Gastrocnemius medialis (tissue), 4 donors: ENCODE measurements at regions not wholly inside any gene's neighbourhood (a gene's known extent, or its start where the extent isn't known, plus 50 kb on each side); places are given as distances from the start of the nearest gene placed in this dataset.

Source experiments
- ATAC-seq, 2 donors: fragments of 150-250 bp; one replicate each; pipeline ENCODE4 v1.9.1; 2016
- DNase-seq, 2 donors: peaks; one replicate each; pipeline ENCODE4 v3.0.0-alpha.2; 2019
- H3K27ac ChIP-seq, 4 donors: fragments of 200-600 bp; sonication (generic); 1 replicate in 1 of 4; 2 replicates in 3 of 4; pipeline ENCODE4 v1.5.1; 2016 to 2018; ENCODE audit warnings: mild to moderate bottlenecking in 2 of 4, moderate library complexity in 1 of 4
- H3K27me3 ChIP-seq, 3 donors: fragments of 200-600 bp; sonication (generic) in 2 of 3; 1 replicate in 1 of 3; 2 replicates in 2 of 3; pipeline versions ENCODE4 v1.5.1 to v1.6.0; 2016 to 2019; ENCODE audit warnings: mild to moderate bottlenecking in 1 of 3, moderate library complexity in 1 of 3
- H3K36me3 ChIP-seq, 2 donors: fragments of 200-600 bp; sonication (generic) in 1 of 2; one replicate each; pipeline ENCODE4 v1.5.1; 2017 to 2018
- H3K4me1 ChIP-seq, 2 donors: fragments of 200-600 bp; sonication (generic) in 1 of 2; one replicate each; pipeline ENCODE4 v1.5.1; 2016 to 2017; ENCODE audit warnings: mild to moderate bottlenecking in 2 of 2
- H3K4me3 ChIP-seq, 4 donors: fragments of 200-600 bp; sonication (generic) in 3 of 4; 1 replicate in 1 of 4; 2 replicates in 3 of 4; pipeline ENCODE4 v1.5.1; 2016 to 2019; ENCODE audit warnings: mild to moderate bottlenecking in 2 of 4
- H3K9me3 ChIP-seq, 3 donors: fragments of 200-600 bp; sonication (generic) in 2 of 3; 1 replicate in 1 of 3; 2 replicates in 2 of 3; pipeline ENCODE4 v1.5.1; 2016 to 2019
- POLR2A ChIP-seq, 2 donors: fragments of 450-650 bp; IDR thresholded peaks; one replicate each; pipeline ENCODE4 v1.6.1; 2017; ENCODE audit warnings: antibody characterized with exemption in 2 of 2, mild to moderate bottlenecking in 2 of 2, moderate library complexity in 2 of 2
- in situ Hi-C, 4 donors: fragments of 200-750 bp; cut with MboI; loops; one replicate each; pipeline versions ENCODE4 v1.15.0 to v1.8.0; 2017; ENCODE audit warnings: low sequenced_read_pairs in 4 of 4
- intact Hi-C: fragments of 100-400 bp; cut with DNase I; formaldehyde crosslinking; loops from one replicate; pipeline ENCODE4 v1.15.1; 2023; ENCODE audit warnings: low total_unique reads
- TF ChIP-seq, protein P1 (sequence below), 5 experiments: fragments of 450-650 bp in 3 of 5; fragments of 200-600 bp in 2 of 5; sonication (generic) in 2 of 5; IDR thresholded peaks in 4 of 5; conservative IDR thresholded peaks in 1 of 5; 1 replicate in 4 of 5; 2 replicates in 1 of 5; pipeline ENCODE4 v1.5.1; 2016 to 2019; ENCODE audit warnings: antibody characterized with exemption in 5 of 5, mild to moderate bottlenecking in 3 of 5, moderate library complexity in 3 of 5

DNA sequence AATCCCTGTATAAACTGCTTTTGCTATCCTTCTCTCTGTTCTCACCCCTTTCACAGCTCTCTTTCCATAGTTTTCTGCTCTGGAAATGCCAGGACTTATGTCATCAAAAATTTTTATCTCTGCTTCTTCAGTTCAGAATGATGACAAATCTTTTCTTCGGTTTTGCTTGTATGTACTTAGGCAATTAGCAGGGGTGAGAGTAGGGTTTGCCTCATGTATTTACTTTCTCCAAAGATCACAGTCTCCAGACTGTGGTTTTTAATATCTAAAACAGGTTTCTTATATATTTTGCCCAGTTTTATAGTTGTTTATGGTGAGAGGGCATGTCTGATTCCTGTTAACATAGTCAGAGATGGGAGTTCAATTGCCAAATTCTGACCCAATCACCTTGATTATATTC lies 235.4 kb upstream of the LYPLAL1 start:
- DNase-seq (no peak), ATAC-seq (no peak)
- Histone ChIP-seq H3K27ac (no peak overlapping the region), H3K4me1 (no peaks in the 10 kb centered on the region), H3K27me3 (no peaks in the 10 kb centered on the region), H3K9me3 (no peaks in the 10 kb centered on the region), H3K36me3 (no peaks in the 10 kb centered on the region), H3K4me3 (no peak overlapping the region)
- TF ChIP-seq POLR2A (IDR thresholded peaks at IDR 0.05): no peak
- TF ChIP-seq, protein P1, sequence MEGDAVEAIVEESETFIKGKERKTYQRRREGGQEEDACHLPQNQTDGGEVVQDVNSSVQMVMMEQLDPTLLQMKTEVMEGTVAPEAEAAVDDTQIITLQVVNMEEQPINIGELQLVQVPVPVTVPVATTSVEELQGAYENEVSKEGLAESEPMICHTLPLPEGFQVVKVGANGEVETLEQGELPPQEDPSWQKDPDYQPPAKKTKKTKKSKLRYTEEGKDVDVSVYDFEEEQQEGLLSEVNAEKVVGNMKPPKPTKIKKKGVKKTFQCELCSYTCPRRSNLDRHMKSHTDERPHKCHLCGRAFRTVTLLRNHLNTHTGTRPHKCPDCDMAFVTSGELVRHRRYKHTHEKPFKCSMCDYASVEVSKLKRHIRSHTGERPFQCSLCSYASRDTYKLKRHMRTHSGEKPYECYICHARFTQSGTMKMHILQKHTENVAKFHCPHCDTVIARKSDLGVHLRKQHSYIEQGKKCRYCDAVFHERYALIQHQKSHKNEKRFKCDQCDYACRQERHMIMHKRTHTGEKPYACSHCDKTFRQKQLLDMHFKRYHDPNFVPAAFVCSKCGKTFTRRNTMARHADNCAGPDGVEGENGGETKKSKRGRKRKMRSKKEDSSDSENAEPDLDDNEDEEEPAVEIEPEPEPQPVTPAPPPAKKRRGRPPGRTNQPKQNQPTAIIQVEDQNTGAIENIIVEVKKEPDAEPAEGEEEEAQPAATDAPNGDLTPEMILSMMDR (IDR thresholded peaks at IDR 0.05 in 4 of 5, conservative IDR thresholded peaks at IDR 0.05 in 1 of 5): no peak
- in situ Hi-C loops (no loop called here), intact Hi-C loops (no loop called here)

DNA sequence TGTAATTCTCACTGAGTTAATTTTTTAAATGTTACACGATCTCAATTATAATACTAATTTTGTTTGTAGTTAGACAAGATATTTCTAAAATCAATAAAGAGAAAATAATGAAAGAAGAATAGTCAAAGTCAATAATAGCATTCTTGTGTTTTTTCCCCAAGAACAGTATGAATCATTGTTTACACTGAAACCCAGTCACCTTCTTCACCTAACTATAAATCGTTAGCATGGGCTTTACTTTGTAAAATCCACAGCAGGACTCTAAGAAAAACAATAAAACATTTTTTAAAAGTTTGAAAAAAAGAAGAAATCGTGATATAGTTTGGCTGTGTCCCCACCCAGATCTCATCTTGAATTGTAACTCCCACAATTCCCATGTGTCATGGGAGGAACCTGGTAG lies 234.6 kb upstream of the LYPLAL1 start:
- no peak overlapping the region for H3K27ac ChIP-seq
- in situ Hi-C loops: no loop called here
- no peaks in the 10 kb centered on the region for H3K4me1 ChIP-seq
- H3K9me3 ChIP-seq: no peaks in the 10 kb centered on the region
- intact Hi-C loops: no loop called here
- H3K27me3 ChIP-seq: no peaks in the 10 kb centered on the region
- TF ChIP-seq, protein P1 (IDR thresholded peaks at IDR 0.05 in 4 of 5, conservative IDR thresholded peaks at IDR 0.05 in 1 of 5): no peak
- no peak overlapping the region for H3K4me3 ChIP-seq
- ATAC-seq (no peak), DNase-seq (no peak)
- H3K36me3 ChIP-seq: no peaks in the 10 kb centered on the region

DNA sequence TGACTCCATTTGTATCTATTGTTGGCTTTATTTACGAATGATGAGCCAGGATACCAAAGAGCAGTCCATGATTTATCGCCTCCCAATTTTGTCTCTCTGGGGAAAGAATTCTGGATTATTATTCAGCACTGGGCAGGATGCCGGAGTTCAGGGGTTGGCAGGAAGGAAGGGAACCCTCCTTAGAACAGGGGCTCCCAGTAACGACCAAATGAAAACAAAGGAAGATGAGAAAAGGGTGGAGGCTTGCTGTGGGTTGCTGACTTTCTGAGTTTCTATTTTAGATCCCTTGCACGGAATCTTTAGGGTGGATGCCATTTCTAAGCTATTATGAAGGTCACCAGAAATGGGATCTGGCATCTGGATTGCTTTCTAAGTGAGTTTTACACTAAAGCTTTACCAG lies 231.2 kb upstream of the LYPLAL1 start:
- Histone ChIP-seq H3K4me3 (no peak overlapping the region), H3K9me3 (no peaks in the 10 kb centered on the region), H3K4me1 (no peaks in the 10 kb centered on the region), H3K36me3 (no peaks in the 10 kb centered on the region), H3K27ac (no peak overlapping the region), H3K27me3 (no peaks in the 10 kb centered on the region)
- DNase-seq: no peak
- intact Hi-C loops: no loop called here
- ATAC-seq: no peak
- TF ChIP-seq POLR2A (IDR thresholded peaks at IDR 0.05): no peak
- TF ChIP-seq, protein P1 (IDR thresholded peaks at IDR 0.05 in 4 of 5, conservative IDR thresholded peaks at IDR 0.05 in 1 of 5): no peak
- in situ Hi-C loops: no loop called here

DNA sequence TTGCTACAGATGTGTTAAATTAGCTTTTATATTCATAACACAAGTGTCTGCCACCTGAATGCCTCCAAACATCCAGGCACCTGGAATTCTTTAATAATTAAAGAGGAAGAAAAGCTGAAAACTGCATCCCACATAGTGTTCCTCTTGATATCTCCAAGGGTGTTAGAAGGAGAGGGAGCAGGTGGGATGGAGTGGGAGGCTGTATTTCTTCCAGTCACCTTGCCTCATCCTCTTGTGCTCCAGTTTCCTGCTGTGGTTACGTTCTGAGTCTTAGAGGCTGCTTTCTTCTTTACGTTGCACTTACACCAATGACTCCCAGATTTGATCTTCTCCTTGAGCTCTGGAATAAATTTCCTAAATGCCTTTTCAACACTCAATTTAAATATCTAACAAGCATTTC lies 230.3 kb upstream of the LYPLAL1 start:
- H3K27me3 ChIP-seq: no peaks in the 10 kb centered on the region
- H3K4me1 ChIP-seq: no peaks in the 10 kb centered on the region
- no peaks in the 10 kb centered on the region for H3K36me3 ChIP-seq
- intact Hi-C loops: no loop called here
- ATAC-seq: no peak
- in situ Hi-C loops: no loop called here
- H3K9me3 ChIP-seq: no peaks in the 10 kb centered on the region
- no peak for DNase-seq
- no peak overlapping the region for H3K4me3 ChIP-seq
- no peak overlapping the region for H3K27ac ChIP-seq
- TF ChIP-seq POLR2A (IDR thresholded peaks at IDR 0.05): no peak
- TF ChIP-seq, protein P1 (IDR thresholded peaks at IDR 0.05 in 4 of 5, conservative IDR thresholded peaks at IDR 0.05 in 1 of 5): no peak

DNA sequence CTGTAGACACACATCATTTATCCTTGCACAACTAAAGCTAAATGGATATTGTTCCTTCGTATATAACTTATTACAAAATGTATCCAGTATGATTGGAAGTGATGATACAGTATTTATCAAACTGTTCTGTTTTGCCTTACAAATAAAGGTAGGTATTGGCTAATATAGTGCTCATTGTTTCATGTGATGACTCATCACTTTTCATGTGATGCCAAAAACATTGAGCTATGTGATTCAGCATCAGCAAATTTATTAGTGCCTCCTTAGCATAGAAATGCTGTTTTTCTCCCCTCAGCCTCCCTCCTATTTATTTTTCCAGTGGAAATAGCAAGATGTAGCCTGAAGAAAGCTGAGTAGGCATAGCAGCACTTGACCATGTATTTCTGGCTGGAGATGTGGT lies 228.6 kb upstream of the LYPLAL1 start:
- Histone ChIP-seq H3K27me3 (no peaks in the 10 kb centered on the region), H3K36me3 (no peaks in the 10 kb centered on the region), H3K9me3 (no peaks in the 10 kb centered on the region), H3K4me3 (no peak overlapping the region), H3K4me1 (no peaks in the 10 kb centered on the region), H3K27ac (no peak overlapping the region)
- ATAC-seq (no peak), DNase-seq (no peak)
- intact Hi-C loops: no loop called here
- TF ChIP-seq, protein P1 (IDR thresholded peaks at IDR 0.05 in 4 of 5, conservative IDR thresholded peaks at IDR 0.05 in 1 of 5): no peak
- TF ChIP-seq POLR2A (IDR thresholded peaks at IDR 0.05): no peak
- in situ Hi-C loops: no loop called here
